GM12878 (cell line): ENCODE measurements at regions not wholly inside any gene's neighbourhood (a gene's known extent, or its start where the extent isn't known, plus 50 kb on each side); places are given as distances from the start of the nearest gene placed in this dataset.
"Not testable (repeated sequence)": the region's sequence is repeated elsewhere in the genome, so short reads cannot be mapped to it uniquely, and the experiment has no call there.

Experiments
- BRCA1 ChIP-seq: IDR thresholded peaks from 2 replicates; pipeline ENCODE4 v1.6.1; 2011; ENCODE audit warnings: low read depth, low read length, improper control_type of control experiment
- CBX3 ChIP-seq: fragments of 200-600 bp; sonication (generic); IDR thresholded peaks from 2 replicates; pipeline ENCODE4 v1.6.1; 2016; ENCODE audit warnings: low read depth, borderline replicate concordance
- CTCF ChIP-seq, 3 experiments: IDR thresholded peaks in 2 of 3; conservative IDR thresholded peaks in 1 of 3; 2 replicates each; pipeline ENCODE4 v1.5.1; 2011; ENCODE audit warnings: low read depth in 3 of 3, low read length in 3 of 3, mild to moderate bottlenecking in 3 of 3, control low read depth in 2 of 3, moderate library complexity in 2 of 3, inconsistent platforms in 1 of 3, mixed read lengths in 1 of 3; ENCODE audit not compliant: control insufficient read depth in 2 of 3, insufficient read depth in 1 of 3; ENCODE audit errors: extremely low read depth in 1 of 3
- FOXK2 ChIP-seq: fragments of 450-650 bp; IDR thresholded peaks from 2 replicates; pipeline ENCODE4 v1.6.1; 2017; ENCODE audit warnings: mild to moderate bottlenecking, moderate library complexity
- POLR2AphosphoS5 ChIP-seq: IDR thresholded peaks from 2 replicates; pipeline ENCODE4 v1.6.1; 2011; ENCODE audit warnings: mild to moderate bottlenecking, low read length, inconsistent platforms
- ZBTB33 ChIP-seq: fragments of 450-650 bp; IDR thresholded peaks from 2 replicates; pipeline ENCODE4 v1.6.1; 2017; ENCODE audit warnings: mild to moderate bottlenecking
- ZNF622 ChIP-seq: fragments of 450-650 bp; IDR thresholded peaks from 2 replicates; pipeline ENCODE4 v1.6.1; 2017; ENCODE audit warnings: mild to moderate bottlenecking, inconsistent platforms

- not testable (repeated sequence) for TF ChIP-seq CTCF (IDR thresholded peaks at IDR 0.05 in 2 of 3, conservative IDR thresholded peaks at IDR 0.05 in 1 of 3; ENCODE audit: control insufficient read depth in 2 of 3, extremely low read depth in 1 of 3, insufficient read depth in 1 of 3, low read depth in 3 of 3, low read length in 3 of 3); ZBTB33; POLR2AphosphoS5; BRCA1; ZNF622; CBX3; FOXK2
Measured at GRCh38 chr16:33009468-33009867, 184.6 kb upstream of the TP53TG3C start.
